H4 (cell line): ENCODE measurements at regions not wholly inside any gene's neighbourhood (a gene's known extent, or its start where the extent isn't known, plus 50 kb on each side); places are given as distances from the start of the nearest gene placed in this dataset.

ENCODE experiments used
- DNase-seq: peaks from one replicate; pipeline ENCODE4 v3.0.0-alpha.2; 2015; ENCODE audit warnings: low spot score

DNA sequence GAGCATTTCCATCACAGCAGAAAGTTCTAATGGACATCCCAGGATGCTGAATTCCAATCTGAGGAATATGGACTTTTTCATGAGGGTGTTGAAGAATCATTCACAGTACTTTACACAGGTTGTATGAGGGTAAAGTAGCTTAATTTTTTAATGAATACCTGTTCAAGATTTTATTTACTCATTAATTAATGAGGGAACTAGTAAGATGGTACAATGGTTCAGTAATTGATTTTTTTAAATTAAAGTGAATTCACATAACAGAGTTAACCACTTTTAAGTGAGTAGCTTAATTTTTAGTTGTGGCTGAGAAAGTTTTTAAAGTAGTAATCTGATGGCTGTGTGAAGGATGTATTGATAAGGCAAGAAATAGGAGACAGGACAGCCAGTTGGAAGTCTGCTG lies 266.5 kb downstream of the GFRA1 start:
- DNase-seq, result no peak

- no peak for DNase-seq
Observed at GRCh38 chr10:116005301-116005700, 267.7 kb downstream of the GFRA1 start.

DNA sequence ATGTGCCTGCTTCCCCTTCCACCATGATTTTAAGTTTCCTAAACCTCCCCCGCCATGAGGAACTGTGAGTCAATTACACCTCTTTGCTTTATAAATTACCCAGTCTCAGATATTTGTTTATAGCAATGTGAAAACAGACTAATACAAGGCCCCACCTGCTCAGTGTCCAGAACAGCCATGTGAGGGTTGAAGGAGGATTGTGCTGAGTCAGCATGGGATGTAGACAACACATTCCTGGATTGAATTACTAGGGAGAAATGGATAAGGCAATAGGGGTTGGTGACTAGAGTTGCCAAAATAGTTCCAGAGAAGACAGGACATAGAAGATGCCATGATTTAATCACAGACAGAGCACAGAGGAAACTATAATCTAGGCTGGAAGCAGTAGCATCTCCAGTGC lies 270.3 kb downstream of the GFRA1 start:
- DNase-seq, result peak; percentile 19

- DNase-seq, result no peak
Observed at GRCh38 chr10:116001976-116002375, 271.0 kb downstream of the GFRA1 start.

DNA sequence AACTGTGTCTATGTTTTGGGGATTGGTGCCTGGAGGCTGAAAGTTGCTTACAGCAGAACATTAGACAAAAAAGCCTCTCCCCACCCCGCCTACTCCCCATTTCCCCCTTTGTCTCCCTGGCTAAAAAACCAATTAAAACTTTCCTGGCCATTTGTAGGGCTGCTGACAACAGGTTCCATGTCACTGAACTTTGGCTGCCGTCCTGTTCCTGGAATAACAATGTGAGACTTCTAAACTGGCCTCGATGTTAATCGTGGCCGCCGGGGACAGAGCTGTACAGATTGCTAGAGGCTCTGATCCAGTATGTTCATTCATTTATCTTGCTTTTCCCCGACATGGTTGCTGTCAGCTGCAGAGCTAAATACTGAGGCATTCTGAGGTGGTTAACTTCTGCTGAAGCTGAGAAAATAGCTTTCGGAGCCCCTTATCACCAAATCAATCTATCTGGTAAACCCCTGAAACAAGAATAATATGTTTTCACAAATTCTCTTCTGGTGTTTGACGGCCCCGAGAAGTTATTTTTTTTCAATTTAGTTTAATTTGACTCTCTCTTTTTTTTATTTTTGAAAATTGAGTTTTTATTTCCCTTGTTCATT lies 271.6 kb downstream of the GFRA1 start:
- DNase-seq, result no peak

GRCh38 chr10:116000151-116000842 lies 272.7 kb downstream of the GFRA1 start:
- no peak for DNase-seq
